Mesendoderm (in vitro differentiated cells): ENCODE measurements at regions not wholly inside any gene's neighbourhood (a gene's known extent, or its start where the extent isn't known, plus 50 kb on each side); places are given as distances from the start of the nearest gene placed in this dataset.
A peak's percentile ranks its signal among the peaks of the same experiment; 100 is the strongest.
"Not testable (repeated sequence)": the region's sequence is repeated elsewhere in the genome, so short reads cannot be mapped to it uniquely, and the experiment has no call there.

ENCODE experiments used
- DNase-seq: peaks from one replicate; pipeline ENCODE4 v3.0.0; 2013
- H2AK5ac ChIP-seq: 2 replicates; pipeline ENCODE4 v1.6.1; 2013; ENCODE audit warnings: low read length, inconsistent platforms
- H2BK120ac ChIP-seq: 2 replicates; pipeline ENCODE4 v1.6.1; 2013; ENCODE audit warnings: low read depth, mild to moderate bottlenecking, low read length, moderate library complexity, mixed read lengths
- H2BK15ac ChIP-seq: replicated peaks from 2 replicates; pipeline ENCODE4 v1.6.1; 2013; ENCODE audit warnings: low read depth, mild to moderate bottlenecking, moderate library complexity
- H2BK5ac ChIP-seq: 2 replicates; pipeline ENCODE4 v1.6.1; 2013; ENCODE audit warnings: low read length, inconsistent platforms
- H3K18ac ChIP-seq: 2 replicates; pipeline ENCODE4 v1.6.1; 2013; ENCODE audit warnings: mild to moderate bottlenecking, low read length, mixed read lengths
- H3K23ac ChIP-seq: one replicate; pipeline ENCODE4 v1.6.1; 2013; ENCODE audit warnings: low read length
- H3K27ac ChIP-seq: 2 replicates; pipeline ENCODE4 v1.5.1; 2013; ENCODE audit warnings: low read depth, mild to moderate bottlenecking, inconsistent platforms, low read length, moderate library complexity
- H3K27me3 ChIP-seq: 2 replicates; pipeline ENCODE4 v1.6.1; 2013; ENCODE audit warnings: low read length, control low read depth, mild to moderate bottlenecking, inconsistent platforms; ENCODE audit not compliant: insufficient read depth, poor library complexity
- H3K36me3 ChIP-seq: 2 replicates; pipeline ENCODE4 v1.6.1; 2013; ENCODE audit warnings: low read length, inconsistent platforms; ENCODE audit not compliant: control insufficient read depth, insufficient read depth
- H3K4ac ChIP-seq: one replicate; pipeline ENCODE4 v1.6.1; 2013; ENCODE audit warnings: low read depth, mild to moderate bottlenecking, low read length, moderate library complexity
- H3K4me1 ChIP-seq: 2 replicates; pipeline ENCODE4 v1.6.1; 2013; ENCODE audit warnings: low read depth, low read length, inconsistent platforms; ENCODE audit not compliant: control insufficient read depth
- H3K4me2 ChIP-seq: 2 replicates; pipeline ENCODE4 v1.6.1; 2013; ENCODE audit warnings: low read length
- H3K4me3 ChIP-seq: 2 replicates; pipeline ENCODE4 v1.5.1; 2013; ENCODE audit warnings: mild to moderate bottlenecking, low read length
- H3K56ac ChIP-seq: one replicate; pipeline ENCODE4 v1.6.1; 2013; ENCODE audit warnings: low read length
- H3K79me1 ChIP-seq: 2 replicates; pipeline ENCODE4 v1.6.1; 2013; ENCODE audit warnings: low read length, inconsistent platforms
- H3K79me2 ChIP-seq: 2 replicates; pipeline ENCODE4 v1.6.1; 2013; ENCODE audit warnings: mild to moderate bottlenecking, low read length; ENCODE audit not compliant: control insufficient read depth, insufficient read depth
- H3K9ac ChIP-seq: 2 replicates; pipeline ENCODE4 v1.6.1; 2013; ENCODE audit warnings: low read length, inconsistent platforms
- H4K5ac ChIP-seq: one replicate; pipeline ENCODE4 v1.6.1; 2013; ENCODE audit warnings: low read length
- H4K8ac ChIP-seq: one replicate; pipeline ENCODE4 v1.6.1; 2013; ENCODE audit warnings: low read depth, mild to moderate bottlenecking, control low read depth, low read length, moderate library complexity
- WGBS: extraction: QIAGEN DNeasy Blood & Tissue Kit; methylation state at CpG from one replicate; pipeline ENCODE4 v1.1.7; 2013; ENCODE audit warnings: low lambda C conversion rate, missing lambda C conversion rate; ENCODE audit not compliant: insufficient coverage; ENCODE audit errors: extremely low coverage; 5-methylcytosine and 5-hydroxymethylcytosine counted together

DNA sequence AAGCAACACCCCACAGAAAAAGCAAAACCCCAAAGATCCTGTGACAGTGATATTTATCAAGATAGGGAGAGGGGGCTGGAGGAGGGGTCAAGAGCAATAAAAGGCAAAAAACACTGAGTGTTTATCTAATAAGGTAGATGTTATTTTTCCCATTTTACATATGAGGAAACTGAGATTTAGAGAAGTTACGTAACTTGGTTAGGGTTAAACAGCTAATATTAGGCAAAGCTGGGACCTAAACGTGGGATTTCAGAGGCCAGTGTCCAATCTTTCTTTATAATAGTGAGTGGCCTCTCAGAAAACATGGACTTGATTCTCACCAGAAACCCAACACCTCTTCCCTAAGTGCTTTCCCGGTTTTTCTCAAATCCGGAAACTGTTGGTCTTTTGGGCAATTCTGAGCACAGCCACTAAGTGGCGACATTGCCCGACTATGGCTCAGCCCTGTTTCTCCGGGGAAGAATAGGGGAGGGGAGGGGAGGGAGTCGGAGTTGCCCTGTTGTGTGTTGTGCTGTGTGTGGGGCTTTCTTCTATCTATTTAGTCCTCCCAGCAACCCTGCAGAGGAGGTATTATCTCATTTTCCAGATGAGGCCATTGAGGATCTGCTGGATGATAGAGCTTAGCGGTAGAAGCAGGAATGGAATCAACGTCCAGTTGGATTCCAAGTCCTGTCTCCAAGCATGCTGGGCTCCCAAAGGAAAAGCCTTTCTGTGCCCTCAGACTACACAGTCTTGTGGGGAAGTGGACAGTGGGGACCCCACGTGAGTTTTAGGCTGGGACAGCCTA, 58.7 kb upstream of the ETV3 start:
- H3K18ac ChIP-seq, H2AK5ac ChIP-seq, H3K4me3 ChIP-seq, H4K8ac ChIP-seq, H2BK5ac ChIP-seq, H4K5ac ChIP-seq, H2BK120ac ChIP-seq, H3K27ac ChIP-seq, H3K4ac ChIP-seq, H3K79me1 ChIP-seq, H3K79me2 ChIP-seq, H3K9ac ChIP-seq, H3K56ac ChIP-seq, H3K36me3 ChIP-seq, H2BK15ac ChIP-seq, H3K23ac ChIP-seq, H3K27me3 ChIP-seq, H3K4me1 ChIP-seq, H3K4me2 ChIP-seq: not testable (repeated sequence)
- DNase-seq: peak; percentile 72
- no CpG with 5 or more reads among the region's 11 CpGs for WGBS

DNA sequence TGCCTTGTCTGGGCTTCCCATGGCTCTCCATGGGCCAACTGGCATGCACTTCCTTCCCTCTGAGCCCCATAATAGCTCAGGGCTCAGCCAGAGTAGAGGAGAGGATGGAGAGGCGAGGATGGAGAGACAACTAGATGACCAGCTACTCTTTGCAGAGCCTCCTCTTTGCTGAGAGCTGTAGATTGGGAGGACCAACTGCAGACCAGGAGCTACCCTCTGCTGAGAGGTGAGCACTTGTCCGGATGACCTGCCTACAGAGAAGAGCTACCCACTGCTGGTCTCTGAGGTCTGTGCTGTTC, 58.0 kb upstream of the ETV3 start:
- Histone ChIP-seq H3K79me2 (no peaks in the 10 kb centered on the region), H4K5ac (no peak overlapping the region), H3K27ac (no peak overlapping the region), H4K8ac (no peak overlapping the region), H2BK15ac (no peak overlapping the region), H3K23ac (no peak overlapping the region), H2AK5ac (no peak overlapping the region), H3K18ac (no peak overlapping the region), H2BK120ac (no peak overlapping the region), H3K27me3 (no peaks in the 10 kb centered on the region), H2BK5ac (no peak overlapping the region), H3K4me1 (peaks cover 6% of the 10 kb centered on the region), H3K56ac (no peak overlapping the region), H3K9ac (no peak overlapping the region), H3K4me2 (no peak overlapping the region), H3K79me1 (no peaks in the 10 kb centered on the region), H3K4me3 (no peak overlapping the region), H3K4ac (no peak overlapping the region), H3K36me3 (no peaks in the 10 kb centered on the region)
- WGBS: no CpG with 5 or more reads among the region's 2 CpGs
- DNase-seq: no peak

DNA sequence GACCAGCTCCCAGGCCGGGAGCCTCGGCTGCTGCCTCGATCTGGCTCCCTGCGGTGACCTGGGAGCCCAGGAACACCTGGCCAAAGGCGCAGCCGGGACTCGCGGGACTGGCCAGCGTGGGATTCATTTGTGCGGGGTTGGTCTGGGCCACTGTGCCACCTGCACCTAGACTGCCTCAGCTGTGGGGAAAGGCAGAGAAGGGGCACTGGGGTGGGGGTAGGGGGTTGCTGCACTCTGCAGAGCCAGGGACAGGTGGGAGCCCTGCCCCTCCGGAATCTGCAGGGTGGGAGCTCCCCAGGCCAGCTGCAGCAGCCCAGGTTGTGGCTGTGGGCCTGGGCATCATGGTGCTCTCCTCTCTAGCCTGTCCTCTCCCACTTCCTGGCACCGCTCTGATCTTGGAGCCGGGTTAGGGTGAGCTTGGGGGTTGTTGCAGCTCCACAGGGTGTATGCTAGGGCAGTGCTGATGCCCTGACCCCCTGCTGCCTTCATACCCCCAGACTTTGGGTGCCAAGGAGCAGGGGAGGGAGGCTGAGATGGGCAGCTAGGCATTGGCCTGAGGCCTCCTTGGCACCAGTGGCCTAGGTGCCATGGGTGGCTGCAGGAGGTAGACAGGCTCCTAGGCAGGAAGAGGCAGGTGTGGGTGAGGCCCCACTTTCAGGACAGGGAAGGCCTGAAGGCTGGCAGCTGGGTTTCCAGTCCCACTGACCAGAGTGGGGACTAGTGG, 57.5 kb upstream of the ETV3 start:
- H3K27ac ChIP-seq: no peak overlapping the region
- no peak overlapping the region for H2BK5ac ChIP-seq
- H2AK5ac ChIP-seq: peak overlapping the region; percentile 43
- no peaks in the 10 kb centered on the region for H3K27me3 ChIP-seq
- H4K5ac ChIP-seq: no peak overlapping the region
- H3K56ac ChIP-seq: peak overlapping the region; percentile 25
- DNase-seq: no peak
- no peaks in the 10 kb centered on the region for H3K79me1 ChIP-seq
- H3K4me2 ChIP-seq: no peak overlapping the region
- peaks cover 4% of the 10 kb centered on the region for H3K4me1 ChIP-seq
- H3K4me3 ChIP-seq: no peak overlapping the region
- H3K23ac ChIP-seq: no peak overlapping the region
- no CpG with 5 or more reads among the region's 13 CpGs for WGBS
- H3K79me2 ChIP-seq: no peaks in the 10 kb centered on the region
- H4K8ac ChIP-seq: no peak overlapping the region
- no peak overlapping the region for H2BK15ac ChIP-seq
- H3K36me3 ChIP-seq: no peaks in the 10 kb centered on the region
- H3K18ac ChIP-seq: no peak overlapping the region
- H2BK120ac ChIP-seq: no peak overlapping the region
- H3K9ac ChIP-seq: no peak overlapping the region
- no peak overlapping the region for H3K4ac ChIP-seq

DNA sequence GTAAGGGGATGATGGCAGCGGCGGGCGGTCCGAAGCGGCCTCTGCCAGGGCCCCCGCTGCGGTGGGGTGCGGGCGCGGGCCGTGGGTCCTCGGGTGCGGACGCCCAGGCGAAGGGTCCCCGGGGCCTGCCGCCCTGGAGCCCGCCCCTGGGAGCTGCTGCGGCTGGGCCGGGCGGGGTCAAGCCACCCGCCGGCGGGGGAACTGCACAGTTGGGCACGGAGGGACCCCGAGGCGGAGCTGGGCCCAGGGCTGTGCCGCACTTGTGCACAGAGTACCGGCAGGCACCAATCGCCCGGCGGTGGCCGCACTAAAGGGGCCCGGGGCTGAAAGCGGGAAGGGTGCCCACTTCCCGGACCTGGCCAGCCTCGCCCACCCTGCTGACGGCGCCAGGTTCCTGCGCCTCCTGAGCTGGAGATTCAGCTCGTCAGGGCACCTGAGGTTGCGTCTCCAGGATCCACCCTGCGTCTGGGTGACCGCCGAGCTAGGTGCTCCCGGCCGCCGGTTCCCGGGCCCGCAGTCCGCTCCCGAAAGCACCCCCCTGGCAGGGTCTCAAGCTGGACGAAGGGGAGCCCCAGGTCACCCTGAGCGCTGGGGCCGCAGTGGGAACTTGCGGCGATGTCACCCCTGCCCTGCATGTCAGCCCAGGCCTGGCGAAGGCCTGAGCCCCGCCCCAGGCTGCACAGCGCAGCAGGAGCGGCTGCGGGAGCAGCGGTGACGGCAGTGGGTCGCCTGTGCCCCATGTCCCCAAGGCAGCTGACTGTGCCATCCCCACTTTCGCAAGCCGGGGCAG, 56.7 kb upstream of the ETV3 start:
- Histone ChIP-seq H2AK5ac (no peak overlapping the region), H3K27me3 (no peaks in the 10 kb centered on the region), H3K27ac (no peak overlapping the region), H3K79me2 (no peaks in the 10 kb centered on the region), H3K79me1 (no peaks in the 10 kb centered on the region), H3K4me3 (no peak overlapping the region), H3K56ac (peak overlapping the region; percentile 25), H4K5ac (no peak overlapping the region), H2BK5ac (no peak overlapping the region), H3K4me1 (peaks cover 2% of the 10 kb centered on the region), H2BK15ac (no peak overlapping the region), H4K8ac (no peak overlapping the region), H3K9ac (no peak overlapping the region), H3K4ac (no peak overlapping the region), H3K36me3 (no peaks in the 10 kb centered on the region), H3K23ac (no peak overlapping the region), H2BK120ac (no peak overlapping the region), H3K18ac (no peak overlapping the region), H3K4me2 (no peak overlapping the region)
- WGBS: no CpG with 5 or more reads among the region's 67 CpGs
- no peak for DNase-seq

DNA sequence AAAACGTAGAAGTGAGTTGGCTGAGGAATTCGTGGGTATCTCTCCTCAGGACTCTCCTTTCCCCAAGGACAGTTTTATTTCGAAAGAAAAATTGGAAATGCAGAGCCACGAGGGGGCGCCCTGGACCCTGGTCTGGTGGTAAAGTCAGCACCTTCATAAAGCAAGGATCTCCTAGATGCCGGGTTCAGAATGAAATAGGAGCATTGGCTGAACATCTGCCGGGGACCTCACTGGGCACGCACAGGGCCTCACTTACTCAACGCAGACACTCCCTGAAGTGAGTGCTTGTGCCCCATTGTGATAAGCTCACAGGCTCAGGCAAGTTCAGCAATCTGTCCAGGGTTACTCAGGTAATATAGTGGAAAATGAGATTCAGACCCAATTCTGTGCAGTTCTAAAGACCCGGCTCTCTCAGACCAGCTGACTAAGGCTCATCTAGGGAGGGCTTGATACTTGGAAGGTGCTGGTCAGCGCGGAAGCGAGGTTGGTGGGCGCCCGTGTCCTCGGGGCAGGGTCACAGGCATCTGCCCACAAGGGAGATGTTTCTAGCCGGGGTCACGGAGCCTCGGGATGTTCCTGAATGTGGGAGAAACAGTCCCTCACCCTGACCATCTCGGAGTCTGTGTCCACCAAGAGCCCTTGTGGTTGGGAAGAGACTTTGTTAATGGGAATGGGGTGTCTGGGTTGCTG, 55.7 kb upstream of the ETV3 start:
- H3K27me3 ChIP-seq: no peaks in the 10 kb centered on the region
- WGBS: no CpG with 5 or more reads among the region's 20 CpGs
- peak; percentile 83 for DNase-seq

More for the DNA sequence above, 55.7 kb upstream of the ETV3 start:
- Histone ChIP-seq H3K4ac (no peak overlapping the region), H2AK5ac (no peak overlapping the region), H3K27ac (no peak overlapping the region), H3K36me3 (no peaks in the 10 kb centered on the region), H3K18ac (no peak overlapping the region), H3K23ac (no peak overlapping the region), H4K5ac (no peak overlapping the region), H3K79me2 (no peaks in the 10 kb centered on the region), H3K4me2 (no peak overlapping the region), H2BK5ac (no peak overlapping the region), H2BK15ac (no peak overlapping the region), H3K56ac (no peak overlapping the region), H3K79me1 (no peaks in the 10 kb centered on the region), H2BK120ac (no peak overlapping the region), H3K9ac (no peak overlapping the region), H4K8ac (no peak overlapping the region), H3K4me3 (no peak overlapping the region), H3K4me1 (peaks cover 2% of the 10 kb centered on the region)
